Prostate gland (tissue), 2 donors: ENCODE measurements at regions not wholly inside any gene's neighbourhood (a gene's known extent, or its start where the extent isn't known, plus 50 kb on each side); places are given as distances from the start of the nearest gene placed in this dataset.

Experiments
- DNase-seq: peaks from one replicate; pipeline ENCODE4 v3.0.0-alpha.2; 2019; ENCODE audit warnings: low spot score
- H3K27ac ChIP-seq, 2 donors: fragments of 200-600 bp; sonication (generic); 2 replicates each; pipeline ENCODE4 v1.5.1; 2017 to 2019
- H3K27me3 ChIP-seq: fragments of 200-600 bp; sonication (generic); replicated peaks from 2 replicates; pipeline ENCODE4 v1.5.1; 2019; ENCODE audit not compliant: insufficient read depth
- H3K36me3 ChIP-seq, 2 donors: fragments of 200-600 bp; sonication (generic); 1 replicate in 1 of 2; 2 replicates in 1 of 2; pipeline versions ENCODE4 v1.5.1 to v1.8.1; 2017 to 2019
- H3K4me1 ChIP-seq: fragments of 200-600 bp; sonication (generic); replicated peaks from 2 replicates; pipeline ENCODE4 v1.5.1; 2019
- H3K4me3 ChIP-seq, 2 donors: fragments of 200-600 bp; sonication (generic); 2 replicates each; pipeline ENCODE4 v1.5.1; 2017 to 2019
- H3K9me3 ChIP-seq: fragments of 200-600 bp; sonication (generic); 2 replicates; pipeline ENCODE4 v1.5.1; 2017
- POLR2A ChIP-seq: fragments of 450-650 bp; IDR thresholded peaks from one replicate; pipeline ENCODE4 v1.6.1; 2016; ENCODE audit warnings: antibody characterized with exemption, mild to moderate bottlenecking
- POLR2AphosphoS5 ChIP-seq: sonication (generic); formaldehyde crosslinking; IDR thresholded peaks from one replicate; pipeline ENCODE4 v1.6.1; 2017; ENCODE audit warnings: antibody characterized with exemption
- WGBS: methylation state at CpG from one replicate; pipeline ENCODE4 v1.1.5; 2018; 5-methylcytosine and 5-hydroxymethylcytosine counted together
- intact Hi-C: fragments of 100-400 bp; cut with DNase I; formaldehyde crosslinking; loops from one replicate; pipeline ENCODE4 v1.14.2; 2022
- TF ChIP-seq, protein P1 (sequence below), 4 experiments: fragments of 200-600 bp in 2 of 4; fragments of 450-650 bp in 2 of 4; sonication (generic) in 2 of 4; IDR thresholded peaks; 1 replicate in 3 of 4; 2 replicates in 1 of 4; pipeline ENCODE4 v1.5.1; 2016 to 2019; ENCODE audit warnings: antibody characterized with exemption in 4 of 4, mild to moderate bottlenecking in 2 of 4, moderate library complexity in 2 of 4

DNA sequence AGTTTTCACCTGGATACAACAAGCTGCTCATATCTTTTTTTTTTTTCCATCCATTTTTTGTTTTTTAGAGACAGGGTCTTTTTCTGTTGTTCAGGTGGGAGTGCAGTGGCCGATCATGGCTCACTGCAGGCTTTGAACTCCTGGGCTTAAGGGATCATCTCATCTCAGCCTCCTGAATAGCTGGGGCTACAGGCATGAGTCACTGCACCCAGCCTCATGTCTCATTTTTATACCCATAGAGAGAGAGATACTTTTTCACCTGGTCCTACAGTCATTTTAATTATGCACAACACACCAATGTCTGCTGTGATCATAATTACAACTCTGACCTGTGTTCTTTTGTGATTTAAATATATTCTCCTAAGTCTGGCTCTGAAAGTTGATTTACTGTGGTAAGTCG, 84.4 kb downstream of the KIF4B start:
- 96% methylated on average over 2 of the region's 2 CpGs for WGBS
- no peaks in the 10 kb centered on the region for H3K4me1 ChIP-seq
- no peak for DNase-seq
- no peaks in the 10 kb centered on the region for H3K9me3 ChIP-seq
- H3K27me3 ChIP-seq = no peaks in the 10 kb centered on the region
- TF ChIP-seq POLR2A (no peak), POLR2AphosphoS5 (no peak)
- TF ChIP-seq, protein P1, sequence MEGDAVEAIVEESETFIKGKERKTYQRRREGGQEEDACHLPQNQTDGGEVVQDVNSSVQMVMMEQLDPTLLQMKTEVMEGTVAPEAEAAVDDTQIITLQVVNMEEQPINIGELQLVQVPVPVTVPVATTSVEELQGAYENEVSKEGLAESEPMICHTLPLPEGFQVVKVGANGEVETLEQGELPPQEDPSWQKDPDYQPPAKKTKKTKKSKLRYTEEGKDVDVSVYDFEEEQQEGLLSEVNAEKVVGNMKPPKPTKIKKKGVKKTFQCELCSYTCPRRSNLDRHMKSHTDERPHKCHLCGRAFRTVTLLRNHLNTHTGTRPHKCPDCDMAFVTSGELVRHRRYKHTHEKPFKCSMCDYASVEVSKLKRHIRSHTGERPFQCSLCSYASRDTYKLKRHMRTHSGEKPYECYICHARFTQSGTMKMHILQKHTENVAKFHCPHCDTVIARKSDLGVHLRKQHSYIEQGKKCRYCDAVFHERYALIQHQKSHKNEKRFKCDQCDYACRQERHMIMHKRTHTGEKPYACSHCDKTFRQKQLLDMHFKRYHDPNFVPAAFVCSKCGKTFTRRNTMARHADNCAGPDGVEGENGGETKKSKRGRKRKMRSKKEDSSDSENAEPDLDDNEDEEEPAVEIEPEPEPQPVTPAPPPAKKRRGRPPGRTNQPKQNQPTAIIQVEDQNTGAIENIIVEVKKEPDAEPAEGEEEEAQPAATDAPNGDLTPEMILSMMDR (IDR thresholded peaks at IDR 0.05) = no peak
- H3K36me3 ChIP-seq = no peaks in the 10 kb centered on the region
- intact Hi-C loops = no loop called here
- no peak overlapping the region for H3K27ac ChIP-seq
- no peak overlapping the region for H3K4me3 ChIP-seq

DNA sequence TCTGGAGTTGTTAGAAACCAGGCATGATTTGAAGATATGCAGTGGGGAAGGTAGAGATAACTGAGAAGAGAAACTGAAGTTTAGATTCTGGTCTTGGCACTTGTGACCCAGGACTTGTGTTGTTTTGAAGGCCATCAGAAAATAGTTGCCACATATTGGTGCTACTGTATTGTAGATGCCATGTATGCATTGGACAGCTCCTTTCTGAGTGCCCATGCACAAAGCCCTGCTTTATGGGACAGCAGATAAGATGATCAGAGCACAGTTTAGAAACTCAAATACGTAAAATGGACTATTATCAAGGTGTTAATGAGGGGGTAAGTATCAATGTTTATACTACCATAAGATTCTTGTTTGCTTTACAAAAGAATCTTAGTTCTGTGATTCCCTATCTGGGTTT, 84.9 kb downstream of the KIF4B start:
- TF ChIP-seq, protein P1 (IDR thresholded peaks at IDR 0.05) = no peak
- TF ChIP-seq POLR2AphosphoS5 = no peak
- no peak for TF ChIP-seq POLR2A
- no peaks in the 10 kb centered on the region for H3K9me3 ChIP-seq
- no peak for DNase-seq
- WGBS = 32% methylated on average over 1 of the region's 1 CpG
- intact Hi-C loops = no loop called here
- H3K36me3 ChIP-seq = no peaks in the 10 kb centered on the region
- H3K27me3 ChIP-seq = no peaks in the 10 kb centered on the region
- H3K4me1 ChIP-seq = no peaks in the 10 kb centered on the region
- no peak overlapping the region for H3K27ac ChIP-seq
- H3K4me3 ChIP-seq = no peak overlapping the region

DNA sequence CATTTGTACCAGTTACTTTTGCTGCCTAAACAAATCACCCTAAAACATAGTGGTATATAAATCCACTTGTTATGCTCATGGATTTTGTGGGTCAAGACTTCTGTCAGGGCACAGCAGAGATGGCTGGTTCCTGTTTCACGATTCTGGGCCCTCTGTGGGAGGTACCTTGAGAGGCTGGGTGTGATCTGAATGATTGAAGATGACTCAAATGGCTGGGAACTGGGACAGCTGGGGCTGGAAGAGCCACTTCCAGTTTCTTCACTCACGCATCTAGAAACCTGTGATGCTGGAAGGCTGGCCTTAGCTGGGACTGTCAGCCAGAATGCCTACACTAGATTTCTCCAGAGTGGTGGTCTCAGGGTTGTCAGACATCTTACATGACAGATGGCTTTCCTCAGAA, 88.1 kb downstream of the KIF4B start:
- intact Hi-C loops = no loop called here
- 46% methylated on average over 2 of the region's 2 CpGs for WGBS
- no peaks in the 10 kb centered on the region for H3K9me3 ChIP-seq
- no peaks in the 10 kb centered on the region for H3K27me3 ChIP-seq
- H3K4me3 ChIP-seq = no peak overlapping the region
- no peaks in the 10 kb centered on the region for H3K4me1 ChIP-seq
- TF ChIP-seq, protein P1 (IDR thresholded peaks at IDR 0.05) = no peak
- TF ChIP-seq POLR2AphosphoS5 = no peak
- no peak for TF ChIP-seq POLR2A
- H3K36me3 ChIP-seq = no peaks in the 10 kb centered on the region
- H3K27ac ChIP-seq = no peak overlapping the region
- DNase-seq = no peak

DNA sequence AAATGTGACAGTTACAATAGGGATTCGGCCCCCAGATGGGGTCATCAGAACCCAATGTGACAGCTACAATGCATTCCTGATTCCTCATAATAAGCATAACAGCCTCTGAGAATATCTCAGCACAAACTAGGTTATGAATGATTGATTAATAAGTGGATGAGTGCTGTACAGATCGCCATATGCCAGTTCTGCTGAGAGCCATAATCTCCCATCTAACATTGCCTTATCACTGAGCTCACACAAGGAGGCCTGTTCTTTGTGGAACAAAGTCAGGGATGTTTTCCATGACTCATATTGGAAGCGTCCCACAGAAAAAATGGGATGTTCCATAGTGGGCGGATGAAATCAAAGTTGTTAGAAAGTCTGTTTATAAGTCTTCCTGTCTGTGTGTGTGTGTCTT, 89.6 kb downstream of the KIF4B start:
- H3K27ac ChIP-seq = no peak overlapping the region
- H3K27me3 ChIP-seq = no peaks in the 10 kb centered on the region
- no peaks in the 10 kb centered on the region for H3K9me3 ChIP-seq
- H3K4me1 ChIP-seq = no peaks in the 10 kb centered on the region
- intact Hi-C loops = no loop called here
- 79% methylated on average over 4 of the region's 4 CpGs for WGBS
- H3K4me3 ChIP-seq = no peak overlapping the region
- TF ChIP-seq POLR2AphosphoS5 (no peak), POLR2A (no peak)
- TF ChIP-seq, protein P1 (IDR thresholded peaks at IDR 0.05) = no peak
- no peak for DNase-seq
- no peaks in the 10 kb centered on the region for H3K36me3 ChIP-seq

DNA sequence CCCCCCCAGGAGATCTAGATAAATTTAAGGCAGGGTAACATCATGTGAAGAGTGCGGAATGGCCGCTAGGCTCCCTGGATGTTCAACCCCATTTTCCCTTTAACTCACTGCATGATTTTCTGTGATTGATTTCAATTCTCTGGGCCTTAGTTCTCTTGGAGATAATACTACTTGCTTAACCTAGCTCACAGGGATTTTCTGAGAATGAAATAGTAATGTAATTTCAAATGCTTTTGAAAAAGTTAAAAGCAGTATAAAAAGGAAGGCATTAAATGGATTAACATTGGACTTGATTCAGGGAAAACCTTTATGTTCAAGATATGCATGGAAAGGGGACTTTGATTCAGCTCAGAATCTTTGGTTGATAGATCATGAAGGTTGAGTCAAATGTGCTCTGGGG, 90.9 kb downstream of the KIF4B start:
- 86% methylated on average over 2 of the region's 2 CpGs for WGBS
- H3K4me3 ChIP-seq = no peak overlapping the region
- no peak overlapping the region for H3K27ac ChIP-seq
- H3K4me1 ChIP-seq = no peaks in the 10 kb centered on the region
- H3K27me3 ChIP-seq = no peaks in the 10 kb centered on the region
- TF ChIP-seq, protein P1 (IDR thresholded peaks at IDR 0.05) = no peak
- TF ChIP-seq POLR2AphosphoS5 (no peak), POLR2A (no peak)
- no peak for DNase-seq
- intact Hi-C loops = no loop called here
- no peaks in the 10 kb centered on the region for H3K9me3 ChIP-seq
- no peaks in the 10 kb centered on the region for H3K36me3 ChIP-seq
